ENCODE measurements at regions not wholly inside any gene's neighbourhood (a gene's known extent, or its start where the extent isn't known, plus 50 kb on each side); places are given as distances from the start of the nearest gene placed in this dataset.
A peak's percentile ranks its signal among the peaks of the same experiment; 100 is the strongest.
"Not testable (repeated sequence)": the region's sequence is repeated elsewhere in the genome, so short reads cannot be mapped to it uniquely, and the experiment has no call there.

DNA sequence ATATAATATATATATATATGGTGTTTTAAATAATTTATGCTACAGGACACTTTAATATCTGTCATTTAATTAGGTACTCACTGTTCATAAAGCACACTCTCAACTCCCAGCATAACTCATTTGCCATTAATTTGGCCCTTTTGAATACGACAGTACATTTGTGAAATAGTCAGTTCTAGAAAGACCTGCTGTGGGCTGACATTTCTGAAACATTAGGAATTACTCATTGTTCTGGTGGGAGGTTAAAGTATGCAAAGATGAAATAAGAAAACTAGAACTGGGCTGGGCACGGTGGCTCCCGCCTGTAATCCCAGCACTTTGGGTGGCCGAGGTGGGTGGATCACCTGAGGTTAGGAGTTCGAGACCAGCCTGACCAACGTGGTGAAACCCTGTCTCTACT, 497.5 kb downstream of the UTRN start:
- no peak for FAIRE-seq

- FAIRE-seq, result no peak
Measured at GRCh38 chr6:144785056-144785455, 499.9 kb downstream of the UTRN start.

- FAIRE-seq, result no peak
Measured at GRCh38 chr6:144786825-144787224, 501.7 kb downstream of the UTRN start.

- no peak for FAIRE-seq
Measured at GRCh38 chr6:144793744-144794143, 508.6 kb downstream of the UTRN start.

DNA sequence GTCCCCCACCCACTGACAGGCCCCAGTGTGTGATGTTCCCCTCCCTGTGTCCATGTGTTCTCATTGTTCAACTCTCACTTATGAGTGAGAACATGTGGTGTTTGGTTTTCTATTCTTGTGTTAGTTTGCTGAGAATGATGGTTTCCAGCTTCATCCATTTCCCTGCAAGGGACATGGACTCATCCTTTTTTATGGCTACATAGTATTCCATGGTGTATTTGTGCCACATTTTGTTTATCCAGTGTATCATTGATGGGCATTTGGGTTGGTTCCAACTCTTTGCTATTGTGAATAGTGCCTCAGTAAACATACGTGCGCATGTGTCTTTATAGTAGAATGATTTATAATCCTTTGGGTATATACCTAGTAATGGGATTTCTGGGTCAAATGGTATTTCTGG, 509.9 kb downstream of the UTRN start:
- not testable (repeated sequence) for FAIRE-seq

DNA sequence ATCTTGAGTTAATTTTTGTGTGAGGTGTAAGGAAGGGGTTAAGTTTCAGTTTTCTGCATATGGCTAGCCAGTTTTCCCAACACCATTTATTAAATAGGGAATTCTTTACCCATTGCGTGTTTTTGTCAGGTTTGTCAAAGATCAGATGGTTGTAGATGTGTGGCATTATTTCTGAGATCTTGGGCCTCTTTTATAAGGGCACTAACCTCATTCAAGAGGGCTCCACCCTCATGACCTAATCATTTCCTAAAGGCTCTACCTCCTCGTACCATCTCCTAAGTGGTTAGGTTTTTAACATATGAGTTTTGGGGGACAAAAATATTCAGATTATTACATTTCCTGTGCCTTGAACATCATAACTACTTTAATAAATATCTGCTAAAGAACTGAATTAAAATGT, 510.9 kb downstream of the UTRN start:
- FAIRE-seq, result no peak

- FAIRE-seq, result no peak
Measured at GRCh38 chr6:144797881-144798589, 512.9 kb downstream of the UTRN start.

GRCh38 chr6:144804246-144804790, 519.2 kb downstream of the UTRN start:
- FAIRE-seq, result no peak

GRCh38 chr6:144805049-144805448, 519.9 kb downstream of the UTRN start:
- no peak for FAIRE-seq

- FAIRE-seq, result peak; percentile 61
Measured at GRCh38 chr6:144806222-144806621, 521.1 kb downstream of the UTRN start.

GRCh38 chr6:144809120-144809519, 524.0 kb downstream of the UTRN start:
- FAIRE-seq, result no peak

GRCh38 chr6:144809969-144810368, 524.8 kb downstream of the UTRN start:
- FAIRE-seq, result no peak

- FAIRE-seq, result no peak
Measured at GRCh38 chr6:144811140-144811539, 526.0 kb downstream of the UTRN start.

- FAIRE-seq, result no peak
Measured at GRCh38 chr6:144816936-144817335, 531.8 kb downstream of the UTRN start.

- no peak for FAIRE-seq
Measured at GRCh38 chr6:144820270-144820669, 535.1 kb downstream of the UTRN start.

- no peak for FAIRE-seq
Measured at GRCh38 chr6:144823131-144823530, 538.0 kb downstream of the UTRN start.

GRCh38 chr6:144824018-144824417, 538.9 kb downstream of the UTRN start:
- FAIRE-seq, result no peak

DNA sequence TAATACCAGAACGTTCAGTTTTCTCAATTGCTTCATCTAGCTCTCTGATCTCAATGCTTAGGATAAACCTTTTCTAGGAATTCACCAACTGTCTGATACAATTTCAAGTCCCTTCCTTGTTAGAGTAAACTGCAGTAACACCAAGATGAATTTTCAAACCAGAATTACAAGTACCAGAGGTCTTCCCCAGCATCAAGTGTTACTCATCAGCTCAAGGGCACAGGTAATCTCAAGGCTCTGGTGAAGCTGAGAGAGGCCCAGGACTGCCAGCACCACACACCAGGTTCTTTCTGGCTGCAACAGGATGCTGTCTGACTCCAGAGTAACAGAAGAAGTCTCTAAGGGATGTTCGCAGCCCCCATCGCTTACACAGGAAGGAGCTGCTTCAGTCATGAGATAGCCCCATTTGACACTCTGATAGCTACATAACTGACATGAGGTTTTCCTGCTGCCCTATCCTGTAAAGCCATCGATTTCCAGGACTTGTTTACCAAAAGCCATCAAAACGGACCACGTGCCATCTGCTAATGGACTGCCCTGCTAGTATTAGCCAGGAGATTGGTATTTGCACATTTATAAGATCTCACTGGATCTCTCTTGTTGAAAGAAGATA, 549.4 kb downstream of the UTRN start:
- FAIRE-seq, result no peak

DNA sequence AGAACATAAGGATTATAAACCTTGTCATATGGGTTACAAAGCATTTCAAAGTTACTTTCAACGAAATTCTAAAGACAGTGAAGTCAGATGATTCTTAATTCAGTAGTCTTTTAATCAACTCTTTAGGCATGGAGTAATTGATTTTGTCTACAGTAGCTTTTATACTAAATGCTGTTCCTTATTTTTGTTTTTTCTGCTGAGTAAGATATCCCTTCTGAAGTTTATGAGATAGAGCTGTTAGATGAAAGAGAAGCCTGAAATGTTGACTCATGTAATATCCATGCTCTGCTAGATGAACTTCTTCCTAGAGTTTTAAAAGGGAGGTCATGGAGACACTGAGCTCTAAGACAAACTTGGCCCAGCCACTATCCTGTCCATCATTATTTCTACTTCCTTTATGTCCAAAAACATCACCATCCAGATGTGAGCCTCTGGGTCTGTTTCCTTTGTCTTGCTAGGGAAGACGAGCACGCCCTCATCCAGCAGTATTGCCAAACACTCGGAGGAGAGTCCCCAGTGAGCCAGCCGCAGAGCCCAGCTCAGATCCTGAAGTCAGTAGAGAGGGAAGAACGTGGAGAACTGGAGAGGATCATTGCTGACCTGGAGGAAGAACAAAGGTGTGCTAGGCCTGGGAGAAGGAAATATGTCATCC, 550.3 kb downstream of the UTRN start:
- no peak for FAIRE-seq

DNA sequence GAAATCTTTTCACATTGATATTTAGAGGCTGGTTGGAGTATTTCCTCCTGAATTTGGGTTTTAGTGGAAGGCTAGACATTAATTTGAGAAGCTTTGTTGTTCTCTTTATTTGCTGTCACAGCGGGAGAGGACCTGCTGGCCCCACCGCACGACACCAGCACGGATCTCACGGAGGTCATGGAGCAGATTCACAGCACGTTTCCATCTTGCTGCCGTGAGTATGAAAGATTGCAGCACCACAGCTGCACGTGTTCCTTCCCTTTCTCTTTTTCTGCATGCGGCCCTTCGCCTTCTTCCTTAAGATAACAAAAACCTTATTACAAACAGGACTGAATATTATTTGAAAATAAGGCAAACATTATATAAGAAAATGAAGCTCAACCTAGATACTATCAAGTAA, 555.5 kb downstream of the UTRN start:
- no peak for FAIRE-seq

GRCh38 chr6:144843701-144844100, 558.6 kb downstream of the UTRN start:
- FAIRE-seq, result no peak

GRCh38 chr6:144844596-144844995, 559.5 kb downstream of the UTRN start:
- FAIRE-seq, result no peak

DNA sequence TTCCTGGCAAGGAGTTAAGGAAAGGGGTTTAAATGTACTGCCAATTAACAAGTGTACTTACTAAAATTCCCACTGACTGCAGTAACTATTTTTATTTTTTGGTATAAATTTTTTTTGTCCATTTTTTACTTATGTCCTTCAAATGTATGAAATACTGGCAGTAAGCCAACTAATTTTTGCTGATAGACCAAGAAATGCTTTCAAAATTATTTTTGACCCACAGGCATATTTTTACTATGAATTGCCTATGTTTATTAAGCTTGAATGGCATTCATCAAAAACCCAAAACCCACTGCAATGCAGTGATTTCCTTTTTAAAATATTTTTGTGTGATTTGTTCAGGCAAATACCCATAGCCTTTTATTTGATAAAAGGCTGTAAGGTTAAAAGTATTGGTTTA, 560.1 kb downstream of the UTRN start:
- FAIRE-seq, result no peak

DNA sequence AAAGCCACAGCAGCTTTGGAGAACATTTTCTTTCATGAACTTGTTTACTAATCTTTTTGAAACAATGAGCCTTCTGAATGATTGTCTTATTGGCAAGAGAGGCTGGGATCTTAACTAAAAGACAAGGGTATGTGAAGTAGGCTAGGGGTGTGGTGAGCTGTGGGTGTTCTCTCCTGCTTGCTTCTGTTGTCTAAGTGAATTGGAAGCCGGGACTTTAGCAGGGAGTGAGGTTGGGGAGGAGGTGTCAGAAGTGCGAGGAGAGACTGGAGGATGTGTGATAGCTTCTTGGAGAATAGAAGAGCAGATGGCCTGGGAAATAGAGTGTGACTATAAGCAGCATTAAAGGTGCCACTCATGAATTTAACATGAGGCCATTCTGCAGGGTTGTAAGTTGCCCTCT, 562.8 kb downstream of the UTRN start:
- no peak for FAIRE-seq

Measured in colon (tissue), 2 donors.